Ovary (tissue), 3 donors: ENCODE measurements at regions not wholly inside any gene's neighbourhood (a gene's known extent, or its start where the extent isn't known, plus 50 kb on each side); places are given as distances from the start of the nearest gene placed in this dataset.
A peak's percentile ranks its signal among the peaks of the same experiment; 100 is the strongest.
"Not testable (repeated sequence)": the region's sequence is repeated elsewhere in the genome, so short reads cannot be mapped to it uniquely, and the experiment has no call there.

Source experiments
- EP300 ChIP-seq: sonication (generic); formaldehyde crosslinking; IDR thresholded peaks from one replicate; pipeline ENCODE4 v1.6.1; 2017; ENCODE audit warnings: antibody characterized with exemption
- POLR2A ChIP-seq: fragments of 450-650 bp; IDR thresholded peaks from one replicate; pipeline ENCODE4 v1.6.1; 2017; ENCODE audit warnings: antibody characterized with exemption, mild to moderate bottlenecking, moderate library complexity
- TF ChIP-seq, protein P1 (sequence below), 3 donors: fragments of 450-650 bp in 2 of 3; fragments of 200-600 bp in 1 of 3; IDR thresholded peaks; one replicate each; pipeline versions ENCODE4 v1.5.1 to v1.8.0; 2016 to 2022; ENCODE audit warnings: antibody characterized with exemption in 3 of 3, mild to moderate bottlenecking in 1 of 3
- donor health status: DM: no; HTN: no; CAD: no.

DNA sequence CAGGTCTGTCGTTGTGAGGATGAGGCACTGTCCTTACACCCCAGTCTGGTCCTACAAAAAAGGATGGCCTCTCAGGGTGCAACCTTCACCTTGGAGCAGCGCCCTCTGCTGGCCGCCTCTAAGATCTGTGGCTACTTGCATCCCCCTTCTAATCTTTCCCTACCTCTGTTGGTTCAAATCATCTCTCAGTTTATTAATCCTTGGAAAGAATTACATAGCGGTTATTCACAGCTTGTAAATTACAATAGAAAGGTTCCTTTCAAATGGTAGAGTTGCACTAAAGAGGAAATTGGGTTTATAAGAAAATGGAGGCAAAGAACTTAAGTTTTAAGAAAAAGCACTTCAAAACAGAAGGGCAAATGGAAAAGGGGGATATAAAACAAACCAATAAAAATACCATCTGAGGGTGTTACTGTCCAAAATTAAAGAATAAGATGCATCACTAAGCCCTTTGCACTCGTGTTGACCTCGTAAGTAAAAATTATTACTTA is 102.0 kb upstream of the PLEKHM1 start:
- TF ChIP-seq, protein P1, sequence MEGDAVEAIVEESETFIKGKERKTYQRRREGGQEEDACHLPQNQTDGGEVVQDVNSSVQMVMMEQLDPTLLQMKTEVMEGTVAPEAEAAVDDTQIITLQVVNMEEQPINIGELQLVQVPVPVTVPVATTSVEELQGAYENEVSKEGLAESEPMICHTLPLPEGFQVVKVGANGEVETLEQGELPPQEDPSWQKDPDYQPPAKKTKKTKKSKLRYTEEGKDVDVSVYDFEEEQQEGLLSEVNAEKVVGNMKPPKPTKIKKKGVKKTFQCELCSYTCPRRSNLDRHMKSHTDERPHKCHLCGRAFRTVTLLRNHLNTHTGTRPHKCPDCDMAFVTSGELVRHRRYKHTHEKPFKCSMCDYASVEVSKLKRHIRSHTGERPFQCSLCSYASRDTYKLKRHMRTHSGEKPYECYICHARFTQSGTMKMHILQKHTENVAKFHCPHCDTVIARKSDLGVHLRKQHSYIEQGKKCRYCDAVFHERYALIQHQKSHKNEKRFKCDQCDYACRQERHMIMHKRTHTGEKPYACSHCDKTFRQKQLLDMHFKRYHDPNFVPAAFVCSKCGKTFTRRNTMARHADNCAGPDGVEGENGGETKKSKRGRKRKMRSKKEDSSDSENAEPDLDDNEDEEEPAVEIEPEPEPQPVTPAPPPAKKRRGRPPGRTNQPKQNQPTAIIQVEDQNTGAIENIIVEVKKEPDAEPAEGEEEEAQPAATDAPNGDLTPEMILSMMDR (IDR thresholded peaks at IDR 0.05), result peak; percentile 18 to 45 (median 32)
- not testable (repeated sequence) for TF ChIP-seq POLR2A, EP300
